ENCODE measurements at regions not wholly inside any gene's neighbourhood (a gene's known extent, or its start where the extent isn't known, plus 50 kb on each side); places are given as distances from the start of the nearest gene placed in this dataset.

- H3K27ac ChIP-seq (replicated peaks; ENCODE audit: low read length), result no peak overlapping the region
- H4K91ac ChIP-seq (ENCODE audit: low read depth, low read length, poor library complexity), result no peak overlapping the region
- H3K14ac ChIP-seq (ENCODE audit: low read length), result no peak overlapping the region
- peaks cover 0 to 52% of the 10 kb centered on the region in 2 donors for H3K9me3 ChIP-seq (replicated peaks in 1 of 2; ENCODE audit: control insufficient read depth in 2 of 2, insufficient read depth in 1 of 2, low read depth in 1 of 2, low read length in 2 of 2)
- no peak overlapping the region for H3K23ac ChIP-seq (ENCODE audit: low read depth, low read length, poor library complexity)
- H3K36me3 ChIP-seq (replicated peaks in 1 of 2; ENCODE audit: control insufficient read depth in 2 of 2, insufficient read depth in 2 of 2, low read length in 2 of 2), result no peaks in the 10 kb centered on the region
- no peak overlapping the region for H2BK12ac ChIP-seq (ENCODE audit: low read length)
- WGBS, 2 donors (ENCODE audit: extremely low coverage in 2 of 2, insufficient read length in 2 of 2, insufficient replicate concordance in 1 of 2), result no CpG with 5 or more reads among the region's 2 CpGs
- no peaks in the 10 kb centered on the region for H3K79me1 ChIP-seq (ENCODE audit: low read depth, low read length)
- no peak overlapping the region for H3K4ac ChIP-seq (ENCODE audit: low read length)
- H2BK5ac ChIP-seq (ENCODE audit: low read length), result no peak overlapping the region
- H3K27me3 ChIP-seq (ENCODE audit: control insufficient read depth in 3 of 3, insufficient read depth in 3 of 3, low read depth in 1 of 3, low read length in 3 of 3), result no peaks in the 10 kb centered on the region
- no peak overlapping the region for H2AFZ ChIP-seq (ENCODE audit: low read length)
- H3K9ac ChIP-seq (ENCODE audit: low read depth, low read length, poor library complexity), result no peak overlapping the region
- no peak overlapping the region for H2BK15ac ChIP-seq (ENCODE audit: low read length)
- no peak for DNase-seq (ENCODE audit: low spot score)
- no peak overlapping the region for H2AK5ac ChIP-seq (ENCODE audit: low read depth, low read length)
- no peak overlapping the region for H3K4me3 ChIP-seq (ENCODE audit: low read length in 2 of 2)
- H3K18ac ChIP-seq (ENCODE audit: low read length), result no peak overlapping the region
- no peak overlapping the region for H2BK120ac ChIP-seq (ENCODE audit: low read depth, low read length)
- H3K4me1 ChIP-seq (ENCODE audit: control insufficient read depth in 2 of 2, insufficient read depth in 1 of 2, low read depth in 1 of 2, low read length in 2 of 2), result no peaks in the 10 kb centered on the region
- no peak overlapping the region for H4K8ac ChIP-seq (ENCODE audit: low read depth, low read length)
- H3K4me2 ChIP-seq (ENCODE audit: insufficient read depth, low read length, poor library complexity, severe bottlenecking), result no peak overlapping the region
Observed at GRCh38 chr22:47437110-47437509, 674.7 kb downstream of the TBC1D22A start.

GRCh38 chr22:47435826-47436225 is 673.4 kb downstream of the TBC1D22A start:
- no peak overlapping the region for H3K9ac ChIP-seq (ENCODE audit: low read depth, low read length, poor library complexity)
- no peak for DNase-seq (ENCODE audit: low spot score)
- no peak overlapping the region for H2BK120ac ChIP-seq (ENCODE audit: low read depth, low read length)
- no peak overlapping the region for H4K91ac ChIP-seq (ENCODE audit: low read depth, low read length, poor library complexity)
- no peaks in the 10 kb centered on the region for H3K27me3 ChIP-seq (ENCODE audit: control insufficient read depth in 3 of 3, insufficient read depth in 3 of 3, low read depth in 1 of 3, low read length in 3 of 3)
- no peak overlapping the region for H2AFZ ChIP-seq (ENCODE audit: low read length)
- H3K4me3 ChIP-seq (ENCODE audit: low read length in 2 of 2), result no peak overlapping the region
- H2BK15ac ChIP-seq (ENCODE audit: low read length), result no peak overlapping the region
- no peak overlapping the region for H2BK5ac ChIP-seq (ENCODE audit: low read length)
- H2BK12ac ChIP-seq (ENCODE audit: low read length), result no peak overlapping the region
- H2AK5ac ChIP-seq (ENCODE audit: low read depth, low read length), result no peak overlapping the region
- no peak overlapping the region for H3K18ac ChIP-seq (ENCODE audit: low read length)
- no peak overlapping the region for H3K14ac ChIP-seq (ENCODE audit: low read length)
- H3K27ac ChIP-seq (replicated peaks; ENCODE audit: low read length), result no peak overlapping the region
- H3K4ac ChIP-seq (ENCODE audit: low read length), result no peak overlapping the region
- no peak overlapping the region for H4K8ac ChIP-seq (ENCODE audit: low read depth, low read length)
- no CpG with 5 or more reads among the region's 7 CpGs for WGBS, 2 donors (ENCODE audit: extremely low coverage in 2 of 2, insufficient read length in 2 of 2, insufficient replicate concordance in 1 of 2)
- no peak overlapping the region for H3K23ac ChIP-seq (ENCODE audit: low read depth, low read length, poor library complexity)
- no peak overlapping the region for H3K4me2 ChIP-seq (ENCODE audit: insufficient read depth, low read length, poor library complexity, severe bottlenecking)
- H3K36me3 ChIP-seq (replicated peaks in 1 of 2; ENCODE audit: control insufficient read depth in 2 of 2, insufficient read depth in 2 of 2, low read length in 2 of 2), result no peaks in the 10 kb centered on the region
- no peaks in the 10 kb centered on the region for H3K79me1 ChIP-seq (ENCODE audit: low read depth, low read length)
- no peaks in the 10 kb centered on the region for H3K4me1 ChIP-seq (ENCODE audit: control insufficient read depth in 2 of 2, insufficient read depth in 1 of 2, low read depth in 1 of 2, low read length in 2 of 2)
- H3K9me3 ChIP-seq (replicated peaks in 1 of 2; ENCODE audit: control insufficient read depth in 2 of 2, insufficient read depth in 1 of 2, low read depth in 1 of 2, low read length in 2 of 2), result peaks cover 0 to 46% of the 10 kb centered on the region in 2 donors

GRCh38 chr22:47435204-47435487 is 672.7 kb downstream of the TBC1D22A start:
- Histone ChIP-seq H3K27me3 (ENCODE audit: control insufficient read depth in 3 of 3, insufficient read depth in 3 of 3, low read depth in 1 of 3, low read length in 3 of 3) (no peaks in the 10 kb centered on the region), H2AK5ac (ENCODE audit: low read depth, low read length) (no peak overlapping the region), H4K8ac (ENCODE audit: low read depth, low read length) (no peak overlapping the region), H3K79me1 (ENCODE audit: low read depth, low read length) (no peaks in the 10 kb centered on the region), H3K9ac (ENCODE audit: low read depth, low read length, poor library complexity) (no peak overlapping the region), H3K14ac (ENCODE audit: low read length) (no peak overlapping the region), H3K4ac (ENCODE audit: low read length) (no peak overlapping the region), H2BK120ac (ENCODE audit: low read depth, low read length) (no peak overlapping the region), H3K27ac (replicated peaks; ENCODE audit: low read length) (no peak overlapping the region), H2AFZ (ENCODE audit: low read length) (no peak overlapping the region), H2BK12ac (ENCODE audit: low read length) (no peak overlapping the region), H3K4me1 (ENCODE audit: control insufficient read depth in 2 of 2, insufficient read depth in 1 of 2, low read depth in 1 of 2, low read length in 2 of 2) (no peaks in the 10 kb centered on the region), H2BK15ac (ENCODE audit: low read length) (no peak overlapping the region), H3K23ac (ENCODE audit: low read depth, low read length, poor library complexity) (no peak overlapping the region), H3K4me3 (ENCODE audit: low read length in 2 of 2) (no peak overlapping the region), H4K91ac (ENCODE audit: low read depth, low read length, poor library complexity) (no peak overlapping the region), H2BK5ac (ENCODE audit: low read length) (no peak overlapping the region), H3K4me2 (ENCODE audit: insufficient read depth, low read length, poor library complexity, severe bottlenecking) (no peak overlapping the region), H3K9me3 (replicated peaks in 1 of 2; ENCODE audit: control insufficient read depth in 2 of 2, insufficient read depth in 1 of 2, low read depth in 1 of 2, low read length in 2 of 2) (peaks cover 0 to 47% of the 10 kb centered on the region in 2 donors), H3K36me3 (replicated peaks in 1 of 2; ENCODE audit: control insufficient read depth in 2 of 2, insufficient read depth in 2 of 2, low read length in 2 of 2) (no peaks in the 10 kb centered on the region), H3K18ac (ENCODE audit: low read length) (no peak overlapping the region)
- DNase-seq (ENCODE audit: low spot score), result no peak
- no CpG with 5 or more reads among the region's 5 CpGs for WGBS, 2 donors (ENCODE audit: extremely low coverage in 2 of 2, insufficient read length in 2 of 2, insufficient replicate concordance in 1 of 2)

GRCh38 chr22:47434336-47435203 is 672.1 kb downstream of the TBC1D22A start:
- Histone ChIP-seq H3K36me3 (replicated peaks in 1 of 2; ENCODE audit: control insufficient read depth in 2 of 2, insufficient read depth in 2 of 2, low read length in 2 of 2) (no peaks in the 10 kb centered on the region), H3K4me3 (ENCODE audit: low read length in 2 of 2) (no peak overlapping the region), H3K79me1 (ENCODE audit: low read depth, low read length) (no peaks in the 10 kb centered on the region), H2AFZ (ENCODE audit: low read length) (no peak overlapping the region), H3K9me3 (replicated peaks in 1 of 2; ENCODE audit: control insufficient read depth in 2 of 2, insufficient read depth in 1 of 2, low read depth in 1 of 2, low read length in 2 of 2) (peaks cover 0 to 44% of the 10 kb centered on the region in 2 donors), H2AK5ac (ENCODE audit: low read depth, low read length) (no peak overlapping the region), H3K23ac (ENCODE audit: low read depth, low read length, poor library complexity) (peak overlapping the region; percentile 31), H2BK5ac (ENCODE audit: low read length) (no peak overlapping the region), H3K4me1 (ENCODE audit: control insufficient read depth in 2 of 2, insufficient read depth in 1 of 2, low read depth in 1 of 2, low read length in 2 of 2) (no peaks in the 10 kb centered on the region), H3K9ac (ENCODE audit: low read depth, low read length, poor library complexity) (no peak overlapping the region), H3K27ac (replicated peaks; ENCODE audit: low read length) (no peak overlapping the region), H3K4me2 (ENCODE audit: insufficient read depth, low read length, poor library complexity, severe bottlenecking) (no peak overlapping the region), H2BK120ac (ENCODE audit: low read depth, low read length) (no peak overlapping the region), H3K18ac (ENCODE audit: low read length) (no peak overlapping the region), H4K8ac (ENCODE audit: low read depth, low read length) (no peak overlapping the region), H3K14ac (ENCODE audit: low read length) (no peak overlapping the region), H2BK12ac (ENCODE audit: low read length) (no peak overlapping the region), H3K27me3 (ENCODE audit: control insufficient read depth in 3 of 3, insufficient read depth in 3 of 3, low read depth in 1 of 3, low read length in 3 of 3) (no peaks in the 10 kb centered on the region), H2BK15ac (ENCODE audit: low read length) (no peak overlapping the region), H4K91ac (ENCODE audit: low read depth, low read length, poor library complexity) (no peak overlapping the region), H3K4ac (ENCODE audit: low read length) (no peak overlapping the region)
- DNase-seq (ENCODE audit: low spot score), result no peak
- no CpG with 5 or more reads among the region's 17 CpGs for WGBS, 2 donors (ENCODE audit: extremely low coverage in 2 of 2, insufficient read length in 2 of 2, insufficient replicate concordance in 1 of 2)
